Activated CD8-positive, alpha-beta T cell treated with anti-CD3 and anti-CD28 coated beads for 36 hours (primary cell): ENCODE measurements at regions not wholly inside any gene's neighbourhood (a gene's known extent, or its start where the extent isn't known, plus 50 kb on each side); places are given as distances from the start of the nearest gene placed in this dataset.
"Not testable (repeated sequence)": the region's sequence is repeated elsewhere in the genome, so short reads cannot be mapped to it uniquely, and the experiment has no call there.

Source experiments
- ATAC-seq: fragments of 200-7000 bp; cut with Tn5 transposase; one replicate; pipeline ENCODE4 v1.10.0; 2021; ENCODE audit warnings: mild to moderate bottlenecking, moderate library complexity
- CTCF ChIA-PET: fragments of 350-600 bp; sonication (Branson Sonifier 250); formaldehyde crosslinking; loops from one replicate; lab custom pipeline; 2021; ENCODE audit warnings: antibody characterized with exemption; lab: Charles Lee
- POLR2A ChIA-PET: fragments of 350-600 bp; sonication (Branson Sonifier 250); formaldehyde crosslinking; loops from one replicate; lab custom pipeline; 2021; ENCODE audit warnings: antibody characterized with exemption; lab: Charles Lee
- DNase-seq: peaks from one replicate; pipeline ENCODE4 v3.0.0-alpha.2; 2020
- H3K27ac Mint-ChIP-seq: one replicate; pipeline ENCODE4 v1.8.0; 2021; ENCODE audit warnings: mild to moderate bottlenecking, mixed read lengths
- H3K27me3 Mint-ChIP-seq: one replicate; pipeline ENCODE4 v1.8.0; 2021; ENCODE audit warnings: mixed read lengths
- H3K36me3 Mint-ChIP-seq: one replicate; pipeline ENCODE4 v1.8.0; 2021; ENCODE audit warnings: low read depth, mixed read lengths
- H3K4me1 Mint-ChIP-seq: one replicate; pipeline ENCODE4 v1.8.0; 2021; ENCODE audit warnings: low read depth, mixed read lengths
- H3K4me3 Mint-ChIP-seq: one replicate; pipeline ENCODE4 v1.8.0; 2021; ENCODE audit warnings: mild to moderate bottlenecking, moderate library complexity, mixed read lengths
- H3K9me3 Mint-ChIP-seq: one replicate; pipeline ENCODE4 v1.8.0; 2021; ENCODE audit warnings: mixed read lengths
- CTCF ChIP-seq: fragments of 200-600 bp; IDR thresholded peaks from one replicate; pipeline ENCODE4 v1.8.0; 2022; ENCODE audit warnings: antibody characterized with exemption, mild to moderate bottlenecking
- intact Hi-C: fragments of 100-400 bp; cut with micrococcal nuclease; formaldehyde crosslinking; loops from one replicate; pipeline ENCODE4 v1.10.0; 2022

DNA sequence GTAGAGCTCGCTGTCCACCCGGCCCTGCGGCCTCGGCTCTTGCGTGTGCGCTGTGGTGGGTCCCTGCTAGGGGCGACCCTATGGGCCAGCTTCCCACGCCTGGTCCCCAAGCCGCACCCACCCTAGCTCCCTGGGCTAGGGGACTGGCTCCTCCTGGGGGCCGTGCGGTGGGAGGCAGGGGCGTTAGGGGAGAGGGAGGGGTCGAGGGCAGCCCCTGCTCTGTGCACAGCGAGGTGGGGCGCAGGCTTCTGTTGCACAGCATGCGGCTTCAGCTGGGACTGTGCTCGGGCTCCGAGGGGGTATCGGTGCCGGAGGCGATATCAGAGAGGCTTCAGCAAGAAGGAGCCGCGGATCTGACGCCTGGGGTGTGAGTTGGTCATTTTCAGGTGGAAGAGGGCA lies 86.1 kb downstream of the ALG10 start:
- ChIA-PET POLR2A (no interaction called here), CTCF (no interaction called here)
- TF ChIP-seq CTCF = no peak
- no peaks in the 10 kb centered on the region for H3K36me3 Mint-ChIP-seq
- no peak overlapping the region for H3K4me3 Mint-ChIP-seq
- no peaks in the 10 kb centered on the region for H3K9me3 Mint-ChIP-seq
- intact Hi-C loops = loop anchor here (10.0 kb wide), 1 partner anchor 74 kb away; no protein-coding TSS in a partner anchor
- no peaks in the 10 kb centered on the region for H3K4me1 Mint-ChIP-seq
- ATAC-seq (no peak), DNase-seq (no peak)
- peaks cover 15% of the 10 kb centered on the region for H3K27me3 Mint-ChIP-seq
- no peak overlapping the region for H3K27ac Mint-ChIP-seq

- H3K27me3 Mint-ChIP-seq = peaks cover 15% of the 10 kb centered on the region
- POLR2A ChIA-PET = no interaction called here
- no peak for TF ChIP-seq CTCF
- no peaks in the 10 kb centered on the region for H3K36me3 Mint-ChIP-seq
- intact Hi-C loops = loop anchor here (10.0 kb wide), 1 partner anchor 74 kb away; no protein-coding TSS in a partner anchor
- ATAC-seq = no peak
- no peaks in the 10 kb centered on the region for H3K9me3 Mint-ChIP-seq
- DNase-seq = no peak
- CTCF ChIA-PET = no interaction called here
- H3K4me1 Mint-ChIP-seq = no peaks in the 10 kb centered on the region
- no peak overlapping the region for H3K4me3 Mint-ChIP-seq
- no peak overlapping the region for H3K27ac Mint-ChIP-seq
Observed at GRCh38 chr12:34108967-34109366, 86.7 kb downstream of the ALG10 start.

DNA sequence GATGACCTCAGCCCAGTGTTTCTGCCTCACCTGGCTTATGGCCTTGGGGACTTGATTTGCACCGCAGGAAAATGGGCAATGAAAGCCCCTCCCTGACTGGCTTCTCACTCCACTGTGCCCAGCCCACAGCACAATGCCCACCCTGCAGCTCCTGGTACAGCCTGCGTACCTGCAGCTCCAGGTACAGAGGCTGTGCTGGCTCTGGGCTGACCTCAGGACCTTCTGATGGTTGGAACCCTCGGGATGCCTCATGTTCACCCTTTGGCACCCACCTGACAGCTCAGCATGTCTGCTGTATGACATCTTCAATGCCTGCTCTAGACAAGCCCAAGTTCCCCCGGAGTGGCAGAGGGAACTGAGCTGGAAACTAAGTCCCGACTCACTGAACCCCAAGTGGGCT lies 87.1 kb downstream of the ALG10 start:
- Mint-ChIP-seq H3K36me3 (no peaks in the 10 kb centered on the region), H3K4me3 (no peak overlapping the region), H3K9me3 (no peaks in the 10 kb centered on the region)

GRCh38 chr12:34109909-34110531 lies 87.7 kb downstream of the ALG10 start:
- DNase-seq, H3K4me3 Mint-ChIP-seq, H3K9me3 Mint-ChIP-seq, CTCF ChIA-PET, H3K27ac Mint-ChIP-seq, POLR2A ChIA-PET, H3K4me1 Mint-ChIP-seq, H3K36me3 Mint-ChIP-seq, ATAC-seq: not testable (repeated sequence)
- intact Hi-C loops = loop anchor here (10.0 kb wide), 1 partner anchor 75 kb away; no protein-coding TSS in a partner anchor
- peaks cover 15% of the 10 kb centered on the region for H3K27me3 Mint-ChIP-seq

More for the DNA sequence above, 87.1 kb downstream of the ALG10 start:
- Mint-ChIP-seq H3K4me1 (no peaks in the 10 kb centered on the region), H3K27ac (no peak overlapping the region), H3K27me3 (peaks cover 15% of the 10 kb centered on the region)
- ATAC-seq (no peak), DNase-seq (no peak)
- no peak for TF ChIP-seq CTCF
- ChIA-PET POLR2A (no interaction called here), CTCF (no interaction called here)
- intact Hi-C loops = loop anchor here (10.0 kb wide), 1 partner anchor 75 kb away; no protein-coding TSS in a partner anchor

- ATAC-seq (no peak), DNase-seq (no peak)
- H3K4me1 Mint-ChIP-seq = no peaks in the 10 kb centered on the region
- POLR2A ChIA-PET = no interaction called here
- intact Hi-C loops = no loop called here
- H3K36me3 Mint-ChIP-seq = no peaks in the 10 kb centered on the region
- CTCF ChIA-PET = interaction anchor here (2.1 kb wide), 1 partner anchor 12 kb away, joined by 4 read pairs; no protein-coding TSS in a partner anchor
- H3K27ac Mint-ChIP-seq = no peak overlapping the region
- no peaks in the 10 kb centered on the region for H3K9me3 Mint-ChIP-seq
- no peaks in the 10 kb centered on the region for H3K27me3 Mint-ChIP-seq
- no peak for TF ChIP-seq CTCF
- no peak overlapping the region for H3K4me3 Mint-ChIP-seq
Observed at GRCh38 chr12:34119366-34119765, 97.1 kb downstream of the ALG10 start.
